Immature natural killer cell (primary cell): ENCODE measurements at regions not wholly inside any gene's neighbourhood (a gene's known extent, or its start where the extent isn't known, plus 50 kb on each side); places are given as distances from the start of the nearest gene placed in this dataset.

Experiments
- DNase-seq, 3 donors: peaks; one replicate each; pipeline ENCODE4 v3.0.0; 2022; ENCODE audit warnings: mixed read lengths in 1 of 3
- H3K27ac Mint-ChIP-seq, 6 donors: one replicate each; pipeline ENCODE4 v1.8.0; 2020; ENCODE audit warnings: mixed read lengths in 6 of 6, mild to moderate bottlenecking in 5 of 6, inconsistent platforms in 4 of 6, moderate library complexity in 3 of 6
- H3K27me3 Mint-ChIP-seq, 3 donors: one replicate each; pipeline ENCODE4 v1.8.0; 2020 to 2021; ENCODE audit warnings: low read depth in 3 of 3, mild to moderate bottlenecking in 3 of 3, mixed read lengths in 3 of 3, moderate library complexity in 3 of 3, inconsistent platforms in 1 of 3
- H3K36me3 Mint-ChIP-seq, 3 donors: one replicate each; pipeline ENCODE4 v1.8.0; 2020; ENCODE audit warnings: mixed read lengths in 3 of 3, inconsistent platforms in 2 of 3, mild to moderate bottlenecking in 2 of 3
- H3K4me1 Mint-ChIP-seq, 2 donors: one replicate each; pipeline ENCODE4 v1.8.0; 2020; ENCODE audit warnings: inconsistent platforms in 2 of 2, mild to moderate bottlenecking in 2 of 2, mixed read lengths in 2 of 2, moderate library complexity in 1 of 2
- H3K4me3 Mint-ChIP-seq, 5 donors: one replicate each; pipeline ENCODE4 v1.8.0; 2020; ENCODE audit warnings: mild to moderate bottlenecking in 5 of 5, mixed read lengths in 5 of 5, inconsistent platforms in 3 of 5, moderate library complexity in 3 of 5
- H3K9me3 Mint-ChIP-seq, 6 donors: one replicate each; pipeline ENCODE4 v1.8.0; 2020; ENCODE audit warnings: mild to moderate bottlenecking in 6 of 6, mixed read lengths in 6 of 6, inconsistent platforms in 4 of 6, moderate library complexity in 3 of 6

GRCh38 chr22:48320048-48320682, 1507.5 kb downstream of the BRD1 start:
- no peaks in the 10 kb centered on the region for H3K36me3 Mint-ChIP-seq
- H3K27ac Mint-ChIP-seq, result no peak overlapping the region
- H3K4me3 Mint-ChIP-seq, result no peak overlapping the region
- no peaks in the 10 kb centered on the region for H3K4me1 Mint-ChIP-seq
- no peak for DNase-seq
- H3K9me3 Mint-ChIP-seq, result no peaks in the 10 kb centered on the region
- peaks cover 1 to 15% (median 6%) of the 10 kb centered on the region in 3 donors for H3K27me3 Mint-ChIP-seq

DNA sequence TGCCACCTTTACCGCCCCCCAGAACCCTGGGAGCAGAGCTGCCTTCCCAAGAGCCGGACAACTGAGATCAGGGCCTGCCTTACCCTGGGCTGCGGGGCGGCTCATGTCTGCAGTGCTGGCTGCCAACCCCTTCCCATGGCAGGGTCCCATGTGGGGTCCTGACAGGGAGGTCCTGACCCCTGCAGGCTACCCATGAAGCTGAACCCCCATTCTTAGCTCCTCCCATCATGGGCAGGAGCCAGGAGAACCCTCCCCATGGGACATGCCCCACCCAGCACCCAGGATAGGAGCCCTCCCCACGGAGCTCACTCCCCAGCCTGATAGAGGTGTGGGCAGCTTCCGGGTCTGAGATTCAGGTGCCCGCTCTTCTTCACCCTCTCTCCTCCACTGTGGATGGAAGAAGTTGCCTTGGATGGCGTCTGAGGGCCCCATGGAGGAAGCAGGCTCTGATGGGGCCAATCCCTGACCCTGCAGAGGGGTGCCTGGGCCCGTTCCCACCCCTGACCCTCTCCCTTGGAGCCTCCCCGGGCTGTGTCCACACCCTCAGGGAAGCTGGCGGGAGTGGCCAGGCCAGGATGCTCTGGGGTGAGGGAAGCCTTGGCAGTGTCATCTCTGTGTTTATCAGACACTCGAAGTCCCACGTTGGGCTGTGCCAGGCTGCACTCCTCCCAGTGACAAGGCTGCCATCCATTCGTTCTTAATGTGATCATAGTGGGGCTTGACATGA, 1508.2 kb downstream of the BRD1 start:
- H3K27ac Mint-ChIP-seq, result no peak overlapping the region

DNA sequence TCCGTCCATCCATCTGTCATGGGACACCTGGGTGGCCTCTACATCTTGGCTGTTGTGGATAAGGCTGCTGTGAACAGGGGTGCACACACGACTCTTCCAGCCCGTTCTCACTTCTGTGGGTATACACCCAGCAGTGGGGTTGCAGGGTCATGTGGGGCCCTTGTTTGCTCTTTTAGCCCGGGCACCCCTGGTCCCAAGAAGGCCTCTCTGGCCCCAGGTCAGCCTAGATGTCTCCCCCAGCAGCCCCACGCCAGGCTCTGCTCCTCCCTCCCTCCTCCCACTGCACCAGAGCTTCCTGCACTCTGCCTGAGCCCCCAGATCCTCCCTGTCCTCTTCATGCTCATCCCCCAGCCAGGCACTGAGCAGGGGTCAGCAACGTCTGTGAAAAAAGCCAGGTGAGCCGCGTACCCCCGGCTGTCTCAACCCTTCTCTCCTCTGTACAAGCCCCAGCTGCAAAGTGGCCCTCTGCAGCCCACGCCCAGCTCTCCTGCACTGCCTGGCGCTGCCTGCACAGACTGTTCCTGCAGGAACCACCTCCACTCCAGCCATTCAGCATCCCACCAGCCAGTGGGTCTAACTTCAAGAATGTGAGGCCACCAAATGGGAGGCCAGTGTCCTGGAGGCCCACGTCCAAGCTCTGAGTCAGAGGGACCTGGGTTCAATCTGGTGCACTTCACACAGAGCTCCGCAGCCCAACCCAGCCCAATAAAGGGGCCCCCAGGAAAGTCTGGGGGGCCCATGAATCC, 1508.9 kb downstream of the BRD1 start:
- Mint-ChIP-seq H3K36me3 (no peaks in the 10 kb centered on the region), H3K27me3 (peaks cover 2 to 14% (median 5%) of the 10 kb centered on the region in 3 donors), H3K27ac (no peak overlapping the region), H3K4me3 (no peak overlapping the region), H3K4me1 (no peaks in the 10 kb centered on the region), H3K9me3 (no peaks in the 10 kb centered on the region)
- no peak for DNase-seq

More for the DNA sequence above, 1508.2 kb downstream of the BRD1 start:
- Mint-ChIP-seq H3K36me3 (no peaks in the 10 kb centered on the region), H3K27me3 (peaks cover 1 to 16% (median 6%) of the 10 kb centered on the region in 3 donors), H3K4me1 (no peaks in the 10 kb centered on the region), H3K9me3 (no peaks in the 10 kb centered on the region), H3K4me3 (no peak overlapping the region)
- no peak for DNase-seq

GRCh38 chr22:48318173-48318572, 1509.5 kb downstream of the BRD1 start:
- Mint-ChIP-seq H3K27ac (no peak overlapping the region), H3K27me3 (peaks cover 2 to 15% (median 6%) of the 10 kb centered on the region in 3 donors), H3K36me3 (no peaks in the 10 kb centered on the region), H3K9me3 (peaks cover 0 to 5% (median 0%) of the 10 kb centered on the region in 6 donors), H3K4me1 (no peaks in the 10 kb centered on the region), H3K4me3 (no peak overlapping the region)
- no peak for DNase-seq

GRCh38 chr22:48316257-48317250, 1511.1 kb downstream of the BRD1 start:
- H3K27ac Mint-ChIP-seq, result no peak overlapping the region

GRCh38 chr22:48315439-48316256, 1512.0 kb downstream of the BRD1 start:
- Mint-ChIP-seq H3K4me3 (no peak overlapping the region), H3K27ac (no peak overlapping the region), H3K4me1 (no peaks in the 10 kb centered on the region), H3K9me3 (peaks cover 2 to 21% (median 8%) of the 10 kb centered on the region in 6 donors), H3K27me3 (peaks cover 2 to 13% (median 6%) of the 10 kb centered on the region in 3 donors), H3K36me3 (peaks cover 0 to 4% (median 3%) of the 10 kb centered on the region in 3 donors)
- no peak for DNase-seq

More at GRCh38 chr22:48316257-48317250, 1511.1 kb downstream of the BRD1 start:
- peaks cover 0 to 4% (median 0%) of the 10 kb centered on the region in 3 donors for H3K36me3 Mint-ChIP-seq
- DNase-seq, result no peak
- H3K27me3 Mint-ChIP-seq, result peaks cover 2 to 15% (median 6%) of the 10 kb centered on the region in 3 donors
- no peak overlapping the region for H3K4me3 Mint-ChIP-seq
- H3K4me1 Mint-ChIP-seq, result no peaks in the 10 kb centered on the region
- peaks cover 2 to 14% (median 7%) of the 10 kb centered on the region in 6 donors for H3K9me3 Mint-ChIP-seq

DNA sequence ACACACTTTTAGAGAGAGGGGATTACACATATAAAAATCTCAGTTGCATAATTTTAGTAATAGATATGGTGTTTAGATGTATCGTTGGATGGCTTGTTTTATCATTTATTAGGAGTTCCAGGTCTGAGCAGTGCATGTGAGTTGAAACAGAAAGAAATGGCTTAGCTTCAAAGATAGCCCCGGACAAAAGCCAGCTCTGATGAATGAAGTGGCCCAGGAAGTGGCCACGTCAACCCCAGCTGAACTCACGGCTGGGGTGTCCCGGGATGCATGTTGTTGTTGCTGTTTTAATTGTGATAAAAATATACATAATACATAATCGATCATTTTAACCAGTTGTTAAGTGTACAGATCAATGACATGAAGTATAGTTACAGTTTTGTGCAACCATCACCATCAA, 1513.6 kb downstream of the BRD1 start:
- Mint-ChIP-seq H3K4me3 (no peak overlapping the region), H3K36me3 (peaks cover 0 to 4% (median 3%) of the 10 kb centered on the region in 3 donors), H3K27ac (no peak overlapping the region), H3K27me3 (peaks cover 2 to 9% (median 4%) of the 10 kb centered on the region in 3 donors), H3K4me1 (no peaks in the 10 kb centered on the region), H3K9me3 (peaks cover 2 to 21% (median 8%) of the 10 kb centered on the region in 6 donors)
- DNase-seq, result no peak

DNA sequence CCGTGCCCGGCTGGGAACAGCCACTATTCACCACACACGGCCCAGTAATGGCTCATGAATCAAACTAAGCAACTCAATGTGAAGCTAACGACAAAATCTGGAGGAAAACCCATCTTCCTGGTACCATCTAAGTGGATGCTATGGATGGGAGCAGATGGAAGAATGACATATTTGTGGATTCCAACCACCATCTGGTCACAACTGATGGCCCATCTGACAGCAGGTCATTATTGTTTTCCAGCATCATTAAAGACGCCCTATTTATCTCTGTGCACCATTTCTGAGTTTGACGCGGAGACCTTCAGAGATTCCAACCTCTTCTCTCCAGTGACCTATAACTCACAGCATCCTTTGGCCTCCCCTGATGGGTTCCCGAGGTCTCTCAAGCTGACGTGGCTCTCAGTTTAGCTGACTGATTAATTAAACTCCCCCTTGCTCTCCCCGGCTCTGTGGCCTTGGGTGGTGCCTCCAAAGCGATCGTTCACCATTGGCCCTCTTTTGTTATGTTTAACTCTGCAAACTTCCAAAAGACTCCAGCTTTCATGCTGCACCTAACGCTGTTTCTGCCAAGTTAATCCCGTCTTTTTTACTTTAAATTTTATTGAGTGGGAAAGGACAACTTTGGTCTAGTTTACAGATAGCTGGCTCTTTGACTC, 1514.4 kb downstream of the BRD1 start:
- peaks cover 2 to 21% (median 8%) of the 10 kb centered on the region in 6 donors for H3K9me3 Mint-ChIP-seq
- no peak for DNase-seq
- H3K4me3 Mint-ChIP-seq, result no peak overlapping the region
- H3K27ac Mint-ChIP-seq, result no peak overlapping the region
- peaks cover 2 to 9% (median 3%) of the 10 kb centered on the region in 3 donors for H3K27me3 Mint-ChIP-seq
- H3K4me1 Mint-ChIP-seq, result no peaks in the 10 kb centered on the region
- peaks cover 0 to 4% (median 3%) of the 10 kb centered on the region in 3 donors for H3K36me3 Mint-ChIP-seq

DNA sequence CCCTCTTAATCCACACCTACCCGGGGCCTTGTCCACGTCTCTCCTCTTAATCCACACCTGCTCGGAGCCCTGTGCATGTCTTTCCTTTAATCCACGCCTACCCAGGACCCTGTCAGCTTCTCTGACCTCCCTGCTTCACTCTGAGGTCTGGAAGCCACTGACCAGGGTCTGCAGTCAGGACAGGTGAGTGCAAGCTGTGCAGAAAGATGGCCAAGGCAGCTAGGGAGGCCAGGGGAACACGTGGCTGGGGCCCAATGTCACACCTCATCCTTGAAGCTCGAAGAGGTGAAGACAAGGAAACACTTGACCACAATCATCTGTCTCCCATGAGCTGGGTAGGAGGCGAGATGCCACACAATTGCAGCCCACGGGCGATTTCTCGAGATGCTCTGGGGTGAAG, 1516.9 kb downstream of the BRD1 start:
- Mint-ChIP-seq H3K9me3 (peaks cover 2 to 21% (median 8%) of the 10 kb centered on the region in 6 donors), H3K4me3 (no peak overlapping the region), H3K27ac (no peak overlapping the region), H3K4me1 (no peaks in the 10 kb centered on the region), H3K36me3 (peaks cover 0 to 4% (median 3%) of the 10 kb centered on the region in 3 donors), H3K27me3 (peaks cover 2 to 9% (median 2%) of the 10 kb centered on the region in 3 donors)
- no peak for DNase-seq

DNA sequence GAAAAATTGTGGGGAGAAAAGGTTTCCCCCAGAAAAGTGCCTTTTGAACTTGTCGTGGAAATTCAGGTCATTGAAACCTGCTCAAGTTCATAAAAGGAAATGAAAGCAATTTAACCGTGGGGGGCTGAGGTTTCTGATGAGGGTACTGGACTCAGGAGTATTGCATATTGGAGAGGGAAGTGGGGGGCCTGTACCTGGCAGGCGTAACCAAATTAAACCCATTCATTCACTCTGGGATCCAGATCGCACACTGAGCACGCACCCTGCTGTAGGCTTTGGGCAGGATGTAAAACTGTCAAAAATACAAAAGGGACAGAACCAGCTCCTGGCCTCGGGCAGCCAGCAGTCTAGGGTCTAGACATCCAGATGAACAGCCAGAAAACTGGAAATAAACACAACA, 1517.4 kb downstream of the BRD1 start:
- DNase-seq, result no peak
- H3K36me3 Mint-ChIP-seq, result peaks cover 0 to 4% (median 3%) of the 10 kb centered on the region in 3 donors
- peaks cover 2 to 8% (median 2%) of the 10 kb centered on the region in 3 donors for H3K27me3 Mint-ChIP-seq
- H3K4me3 Mint-ChIP-seq, result no peak overlapping the region
- H3K9me3 Mint-ChIP-seq, result peaks cover 2 to 21% (median 8%) of the 10 kb centered on the region in 6 donors
- H3K4me1 Mint-ChIP-seq, result no peaks in the 10 kb centered on the region
- H3K27ac Mint-ChIP-seq, result no peak overlapping the region

DNA sequence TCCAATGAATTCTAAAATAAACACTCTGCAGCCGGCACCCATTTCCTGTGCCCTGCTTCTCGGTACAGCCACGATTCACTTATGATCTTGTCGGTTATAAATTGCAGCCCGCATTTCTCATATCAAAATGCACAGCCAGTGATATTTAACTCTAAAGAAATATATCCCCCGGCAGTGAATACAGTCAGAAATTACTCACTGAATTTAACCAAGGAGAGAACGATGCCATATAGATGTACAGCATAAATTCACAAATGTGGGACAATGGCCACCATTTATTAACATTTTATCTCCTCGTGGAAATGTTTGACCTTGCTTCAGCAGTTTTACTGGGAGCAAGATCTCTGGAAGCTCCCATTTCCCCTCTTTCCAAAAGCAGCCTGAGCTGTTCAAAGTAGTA, 1517.8 kb downstream of the BRD1 start:
- H3K36me3 Mint-ChIP-seq, result peaks cover 0 to 4% (median 3%) of the 10 kb centered on the region in 3 donors
- H3K4me3 Mint-ChIP-seq, result no peak overlapping the region
- peaks cover 2 to 21% (median 8%) of the 10 kb centered on the region in 6 donors for H3K9me3 Mint-ChIP-seq
- H3K27me3 Mint-ChIP-seq, result peaks cover 2 to 7% (median 3%) of the 10 kb centered on the region in 3 donors
- no peak overlapping the region for H3K27ac Mint-ChIP-seq
- no peaks in the 10 kb centered on the region for H3K4me1 Mint-ChIP-seq
- no peak for DNase-seq
